Neural progenitor cell (in vitro differentiated cells): ENCODE measurements at regions not wholly inside any gene's neighbourhood (a gene's known extent, or its start where the extent isn't known, plus 50 kb on each side); places are given as distances from the start of the nearest gene placed in this dataset.

Experiments used
- DNase-seq: peaks from one replicate; pipeline ENCODE4 v3.0.0-alpha.2; 2016; ENCODE audit warnings: low spot score
- H2AFZ ChIP-seq: fragments of 200-600 bp; sonication (generic); replicated peaks from 2 replicates; pipeline ENCODE4 v1.6.1; 2016; ENCODE audit warnings: antibody characterized with exemption
- H3F3A ChIP-seq: fragments of 200-600 bp; sonication (generic); 2 replicates; pipeline ENCODE4 v1.6.1; 2016; ENCODE audit warnings: antibody characterized with exemption, low read depth
- H3K27ac ChIP-seq: fragments of 200-600 bp; sonication (generic); 2 replicates; pipeline ENCODE4 v1.5.1; 2016; ENCODE audit warnings: mild to moderate bottlenecking
- H3K27me3 ChIP-seq: fragments of 200-600 bp; sonication (generic); 2 replicates; pipeline ENCODE4 v1.6.1; 2016; ENCODE audit warnings: mild to moderate bottlenecking, moderate library complexity
- H3K36me3 ChIP-seq: fragments of 200-600 bp; sonication (generic); 2 replicates; pipeline ENCODE4 v1.5.1; 2016
- H3K4me1 ChIP-seq: fragments of 200-600 bp; sonication (generic); 2 replicates; pipeline ENCODE4 v1.6.1; 2016; ENCODE audit warnings: mixed run types
- H3K4me2 ChIP-seq: fragments of 200-600 bp; sonication (generic); 2 replicates; pipeline ENCODE4 v1.6.1; 2016
- H3K4me3 ChIP-seq: fragments of 200-600 bp; sonication (generic); 2 replicates; pipeline ENCODE4 v1.5.1; 2016
- H3K79me2 ChIP-seq: fragments of 200-600 bp; sonication (generic); 2 replicates; pipeline ENCODE4 v1.6.1; 2016; ENCODE audit warnings: low read depth
- H3K9ac ChIP-seq: fragments of 200-600 bp; sonication (generic); 2 replicates; pipeline ENCODE4 v1.6.1; 2016
- H3K9me3 ChIP-seq: fragments of 200-600 bp; sonication (generic); 2 replicates; pipeline ENCODE4 v1.5.1; 2016; ENCODE audit warnings: low read depth
- H4K20me1 ChIP-seq: fragments of 200-600 bp; sonication (generic); 2 replicates; pipeline ENCODE4 v1.6.1; 2016; ENCODE audit warnings: low read depth
- H3K27ac Mint-ChIP-seq: 3 replicates; pipeline ENCODE4 v1.8.0; 2021; ENCODE audit warnings: mixed read lengths
- H3K27me3 Mint-ChIP-seq: 2 replicates; pipeline ENCODE4 v1.8.0; 2022; ENCODE audit warnings: low read depth, mild to moderate bottlenecking, inconsistent platforms, moderate library complexity, mixed read lengths; ENCODE audit not compliant: insufficient read depth
- H3K36me3 Mint-ChIP-seq: 3 replicates; pipeline ENCODE4 v1.8.0; 2021; ENCODE audit warnings: mixed read lengths
- H3K4me1 Mint-ChIP-seq: 3 replicates; pipeline ENCODE4 v1.8.0; 2021; ENCODE audit warnings: mixed read lengths
- H3K4me3 Mint-ChIP-seq: 3 replicates; pipeline ENCODE4 v1.8.0; 2021; ENCODE audit warnings: mild to moderate bottlenecking, moderate library complexity, mixed read lengths
- H3K9me3 Mint-ChIP-seq: 3 replicates; pipeline ENCODE4 v1.8.0; 2020; ENCODE audit warnings: mixed read lengths
- EZH2 ChIP-seq: fragments of 200-600 bp; sonication (generic); IDR thresholded peaks from 2 replicates; pipeline ENCODE4 v1.6.1; 2017; ENCODE audit warnings: antibody characterized with exemption, mild to moderate bottlenecking, moderate library complexity
- EZH2phosphoT487 ChIP-seq: fragments of 200-600 bp; sonication (generic); IDR thresholded peaks from 2 replicates; pipeline ENCODE4 v1.6.1; 2017; ENCODE audit warnings: antibody characterized with exemption
- TF ChIP-seq, protein P1 (sequence below): fragments of 200-600 bp; sonication (generic); IDR thresholded peaks from 2 replicates; pipeline ENCODE4 v1.5.1; 2017; ENCODE audit warnings: antibody characterized with exemption, mild to moderate bottlenecking

DNA sequence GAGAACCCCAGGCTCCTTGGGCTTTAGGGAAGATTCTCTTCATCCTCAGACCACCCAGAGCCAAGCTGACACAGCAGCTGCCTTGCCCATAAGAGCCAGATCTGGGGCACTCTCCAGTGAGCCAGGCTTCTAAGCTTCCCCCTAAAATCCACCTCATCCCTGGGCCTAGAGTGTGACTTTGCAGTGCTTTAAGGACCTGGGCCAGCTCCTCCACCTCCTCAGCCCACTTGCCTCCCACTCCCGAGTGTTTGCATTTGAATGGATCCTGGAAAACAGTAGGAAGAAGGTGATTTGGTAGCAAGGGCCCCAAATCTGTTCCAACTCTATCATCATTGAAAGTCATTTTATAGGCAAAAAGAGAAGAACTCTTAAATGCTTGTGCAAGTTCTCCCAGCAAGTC, 108.7 kb upstream of the UBL3 start:
- Histone ChIP-seq H3K27me3 (no peaks in the 10 kb centered on the region), H3K4me2 (no peak overlapping the region), H3K9me3 (no peaks in the 10 kb centered on the region), H3K4me3 (no peak overlapping the region), H4K20me1 (no peaks in the 10 kb centered on the region), H3F3A (no peaks in the 10 kb centered on the region), H3K4me1 (peaks cover 15% of the 10 kb centered on the region), H2AFZ (no peak overlapping the region), H3K27ac (no peak overlapping the region), H3K36me3 (no peaks in the 10 kb centered on the region), H3K79me2 (no peaks in the 10 kb centered on the region), H3K9ac (no peak overlapping the region)
- no peak for TF ChIP-seq EZH2
- TF ChIP-seq EZH2phosphoT487: no peak
- TF ChIP-seq, protein P1, sequence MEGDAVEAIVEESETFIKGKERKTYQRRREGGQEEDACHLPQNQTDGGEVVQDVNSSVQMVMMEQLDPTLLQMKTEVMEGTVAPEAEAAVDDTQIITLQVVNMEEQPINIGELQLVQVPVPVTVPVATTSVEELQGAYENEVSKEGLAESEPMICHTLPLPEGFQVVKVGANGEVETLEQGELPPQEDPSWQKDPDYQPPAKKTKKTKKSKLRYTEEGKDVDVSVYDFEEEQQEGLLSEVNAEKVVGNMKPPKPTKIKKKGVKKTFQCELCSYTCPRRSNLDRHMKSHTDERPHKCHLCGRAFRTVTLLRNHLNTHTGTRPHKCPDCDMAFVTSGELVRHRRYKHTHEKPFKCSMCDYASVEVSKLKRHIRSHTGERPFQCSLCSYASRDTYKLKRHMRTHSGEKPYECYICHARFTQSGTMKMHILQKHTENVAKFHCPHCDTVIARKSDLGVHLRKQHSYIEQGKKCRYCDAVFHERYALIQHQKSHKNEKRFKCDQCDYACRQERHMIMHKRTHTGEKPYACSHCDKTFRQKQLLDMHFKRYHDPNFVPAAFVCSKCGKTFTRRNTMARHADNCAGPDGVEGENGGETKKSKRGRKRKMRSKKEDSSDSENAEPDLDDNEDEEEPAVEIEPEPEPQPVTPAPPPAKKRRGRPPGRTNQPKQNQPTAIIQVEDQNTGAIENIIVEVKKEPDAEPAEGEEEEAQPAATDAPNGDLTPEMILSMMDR: no peak
- Mint-ChIP-seq H3K4me1 (peaks cover 32% of the 10 kb centered on the region), H3K36me3 (no peaks in the 10 kb centered on the region), H3K9me3 (peaks cover 2% of the 10 kb centered on the region), H3K4me3 (no peak overlapping the region), H3K27ac (no peak overlapping the region), H3K27me3 (peaks cover 8% of the 10 kb centered on the region)
- no peak for DNase-seq

DNA sequence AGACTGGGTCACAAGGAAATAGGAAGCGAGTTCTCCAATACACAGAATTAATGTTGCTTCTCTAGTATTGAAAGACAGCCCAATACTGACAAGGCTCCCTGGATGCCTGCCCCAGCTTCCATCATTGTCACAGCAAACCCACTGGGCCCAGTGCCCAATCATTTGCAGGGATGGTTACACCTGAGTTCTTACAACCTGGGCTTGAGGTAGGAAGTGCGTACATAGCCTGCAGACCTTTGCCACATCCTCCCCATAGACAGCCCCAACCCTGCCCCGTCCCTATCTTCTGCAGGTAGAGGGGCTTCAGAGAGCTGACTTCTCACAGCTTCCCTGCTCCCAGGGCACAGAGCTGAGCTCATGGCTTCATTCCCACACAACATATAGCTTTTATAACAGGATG, 108.1 kb upstream of the UBL3 start:
- no peak for DNase-seq
- Mint-ChIP-seq H3K4me3 (no peak overlapping the region), H3K4me1 (peaks cover 32% of the 10 kb centered on the region), H3K27ac (no peak overlapping the region), H3K9me3 (peaks cover 2% of the 10 kb centered on the region), H3K27me3 (peaks cover 8% of the 10 kb centered on the region), H3K36me3 (no peaks in the 10 kb centered on the region)
- Histone ChIP-seq H2AFZ (no peak overlapping the region), H3K4me2 (no peak overlapping the region), H3K4me1 (peaks cover 15% of the 10 kb centered on the region), H3K4me3 (no peak overlapping the region), H3K27ac (no peak overlapping the region), H3K36me3 (no peaks in the 10 kb centered on the region), H3F3A (no peaks in the 10 kb centered on the region), H3K9me3 (no peaks in the 10 kb centered on the region), H4K20me1 (no peaks in the 10 kb centered on the region), H3K79me2 (no peaks in the 10 kb centered on the region), H3K27me3 (no peaks in the 10 kb centered on the region), H3K9ac (no peak overlapping the region)
- no peak for TF ChIP-seq EZH2

DNA sequence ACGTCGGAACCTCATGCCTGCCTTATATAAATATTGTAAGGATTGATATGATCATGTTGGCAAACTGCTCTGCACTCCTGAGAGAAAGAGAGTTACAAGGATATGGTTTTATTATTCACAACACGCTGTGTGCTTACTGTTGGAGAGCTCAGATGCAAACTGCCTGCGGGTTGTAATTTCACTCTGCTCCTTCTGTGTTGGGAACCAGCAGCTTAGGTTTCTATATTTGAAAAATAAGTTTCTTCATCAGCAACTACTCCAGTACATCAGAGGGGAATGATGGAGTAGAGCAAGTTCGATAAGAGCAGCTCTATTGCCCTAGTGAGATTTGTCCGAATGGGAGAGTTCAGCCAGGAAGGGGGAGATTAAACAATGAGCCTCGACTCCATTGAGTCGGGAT, 106.9 kb upstream of the UBL3 start:
- peaks cover 1% of the 10 kb centered on the region for H3K9me3 Mint-ChIP-seq
- H3K4me3 ChIP-seq: no peak overlapping the region
- H3K9ac ChIP-seq: no peak overlapping the region

DNA sequence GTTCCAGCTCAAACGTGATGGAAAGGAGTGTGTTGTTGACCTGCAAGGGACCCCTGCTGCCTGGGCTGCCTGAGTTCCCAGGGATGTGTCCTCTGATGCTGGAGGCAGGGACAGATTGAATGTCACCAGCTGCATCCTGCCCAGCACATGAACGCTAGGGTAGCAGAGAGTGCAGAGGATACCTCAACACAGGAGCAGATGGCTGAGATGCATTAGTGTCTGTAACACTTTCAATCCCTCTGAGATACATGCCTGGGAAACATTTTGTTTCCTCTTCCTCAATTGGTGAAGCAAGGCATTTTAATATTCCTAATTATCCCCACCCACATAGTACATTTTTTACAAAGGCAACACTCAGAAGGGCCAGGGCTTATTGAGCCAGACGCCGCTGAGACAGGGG, 106.4 kb upstream of the UBL3 start:
- Histone ChIP-seq H3K4me3 (no peak overlapping the region), H4K20me1 (no peaks in the 10 kb centered on the region), H3K4me1 (peaks cover 22% of the 10 kb centered on the region), H2AFZ (no peak overlapping the region), H3K36me3 (no peaks in the 10 kb centered on the region), H3K79me2 (no peaks in the 10 kb centered on the region), H3K9me3 (no peaks in the 10 kb centered on the region), H3K4me2 (peak overlapping the region; percentile 20), H3K27ac (no peak overlapping the region), H3K27me3 (no peaks in the 10 kb centered on the region), H3K9ac (no peak overlapping the region), H3F3A (no peaks in the 10 kb centered on the region)
- peaks cover 8% of the 10 kb centered on the region for H3K27me3 Mint-ChIP-seq
- no peaks in the 10 kb centered on the region for H3K9me3 Mint-ChIP-seq
- DNase-seq: no peak
- no peak for TF ChIP-seq EZH2
- no peak for TF ChIP-seq EZH2phosphoT487
- TF ChIP-seq, protein P1: no peak
- H3K36me3 Mint-ChIP-seq: no peaks in the 10 kb centered on the region
- H3K27ac Mint-ChIP-seq: no peak overlapping the region
- no peak overlapping the region for H3K4me3 Mint-ChIP-seq
- H3K4me1 Mint-ChIP-seq: peaks cover 32% of the 10 kb centered on the region

More for the DNA sequence above, 106.9 kb upstream of the UBL3 start:
- Histone ChIP-seq H3K4me2 (peak overlapping the region; percentile 20), H3K27me3 (no peaks in the 10 kb centered on the region), H3K36me3 (no peaks in the 10 kb centered on the region), H3K27ac (no peak overlapping the region), H4K20me1 (no peaks in the 10 kb centered on the region), H2AFZ (peak overlapping the region; percentile 59), H3K9me3 (no peaks in the 10 kb centered on the region), H3F3A (no peaks in the 10 kb centered on the region), H3K79me2 (no peaks in the 10 kb centered on the region), H3K4me1 (peaks cover 18% of the 10 kb centered on the region)
- Mint-ChIP-seq H3K27ac (no peak overlapping the region), H3K4me3 (no peak overlapping the region), H3K36me3 (no peaks in the 10 kb centered on the region), H3K27me3 (peaks cover 8% of the 10 kb centered on the region), H3K4me1 (peaks cover 32% of the 10 kb centered on the region)
- no peak for DNase-seq
- TF ChIP-seq EZH2phosphoT487 (no peak), EZH2 (no peak)
- TF ChIP-seq, protein P1: no peak
